Activated CD4-positive, alpha-beta T cell treated with anti-CD3 and anti-CD28 coated beads for 4 hours (primary cell): ENCODE measurements at regions not wholly inside any gene's neighbourhood (a gene's known extent, or its start where the extent isn't known, plus 50 kb on each side); places are given as distances from the start of the nearest gene placed in this dataset.

Experiments
- DNase-seq, 2 donors: peaks; one replicate each; pipeline ENCODE4 v3.0.0-alpha.2; 2020

- DNase-seq = no peak
Observed at GRCh38 chr14:105860615-105861580, 334.5 kb downstream of the TMEM121 start.

- DNase-seq = no peak
Observed at GRCh38 chr14:105861985-105862465, 335.6 kb downstream of the TMEM121 start.

- no peak for DNase-seq
Observed at GRCh38 chr14:105862581-105863239, 336.3 kb downstream of the TMEM121 start.

GRCh38 chr14:105863296-105864108 lies 337.1 kb downstream of the TMEM121 start:
- DNase-seq = no peak

- DNase-seq = no peak
Observed at GRCh38 chr14:105864116-105864515, 337.7 kb downstream of the TMEM121 start.

GRCh38 chr14:105864651-105865265 lies 338.4 kb downstream of the TMEM121 start:
- DNase-seq = no peak

- DNase-seq = no peak
Observed at GRCh38 chr14:105865266-105865903, 339.0 kb downstream of the TMEM121 start.

GRCh38 chr14:105865904-105866840 lies 339.8 kb downstream of the TMEM121 start:
- DNase-seq = no peak

- DNase-seq = no peak
Observed at GRCh38 chr14:105866841-105867321, 340.5 kb downstream of the TMEM121 start.

GRCh38 chr14:105867961-105868599 lies 341.7 kb downstream of the TMEM121 start:
- no peak for DNase-seq

GRCh38 chr14:105871590-105871989 lies 345.2 kb downstream of the TMEM121 start:
- no peak for DNase-seq

- no peak for DNase-seq
Observed at GRCh38 chr14:105873870-105874512, 347.6 kb downstream of the TMEM121 start.

- no peak for DNase-seq
Observed at GRCh38 chr14:105876158-105876557, 349.8 kb downstream of the TMEM121 start.

- no peak for DNase-seq
Observed at GRCh38 chr14:105876829-105877228, 350.4 kb downstream of the TMEM121 start.

GRCh38 chr14:105877645-105878044 lies 351.3 kb downstream of the TMEM121 start:
- DNase-seq = no peak

GRCh38 chr14:105878125-105878524 lies 351.7 kb downstream of the TMEM121 start:
- DNase-seq = no peak

GRCh38 chr14:105878554-105878953 lies 352.2 kb downstream of the TMEM121 start:
- no peak for DNase-seq

GRCh38 chr14:105879503-105879866 lies 353.1 kb downstream of the TMEM121 start:
- DNase-seq = no peak

GRCh38 chr14:105879867-105880561 lies 353.6 kb downstream of the TMEM121 start:
- DNase-seq = no peak
